MM.1S (cell line): ENCODE measurements at regions not wholly inside any gene's neighbourhood (a gene's known extent, or its start where the extent isn't known, plus 50 kb on each side); places are given as distances from the start of the nearest gene placed in this dataset.

Experiments
- CTCF ChIP-seq: fragments of 300-600 bp; sonication (generic); IDR thresholded peaks from 2 replicates; pipeline ENCODE4 v1.5.1; 2016; ENCODE audit warnings: antibody characterized with exemption, low read length, mixed read lengths
- EZH2phosphoT487 ChIP-seq: fragments of 300-600 bp; sonication (generic); IDR thresholded peaks from 2 replicates; pipeline ENCODE4 v1.6.1; 2018; ENCODE audit warnings: antibody characterized with exemption, low read length

- TF ChIP-seq CTCF (no peak), EZH2phosphoT487 (no peak)
Observed at GRCh38 chr5:7245121-7245651, 150.8 kb upstream of the ADCY2 start.
